B cell (primary cell): ENCODE measurements at regions not wholly inside any gene's neighbourhood (a gene's known extent, or its start where the extent isn't known, plus 50 kb on each side); places are given as distances from the start of the nearest gene placed in this dataset.
A peak's percentile ranks its signal among the peaks of the same experiment; 100 is the strongest.

ENCODE experiments used
- ATAC-seq: fragments of 200-7000 bp; cut with Tn5 transposase; one replicate; pipeline ENCODE4 v1.10.0; 2021; ENCODE audit warnings: low read depth, mild to moderate bottlenecking, moderate number of reproducible peaks, moderate library complexity
- CTCF ChIA-PET: fragments of 350-600 bp; sonication (Branson Sonifier 250); formaldehyde crosslinking; loops from one replicate; lab custom pipeline; 2021; ENCODE audit warnings: antibody characterized with exemption, inconsistent platforms; lab: Charles Lee
- POLR2A ChIA-PET: fragments of 350-600 bp; sonication (Branson Sonifier 250); formaldehyde crosslinking; loops from one replicate; lab custom pipeline; 2021; ENCODE audit warnings: antibody characterized with exemption; lab: Charles Lee
- DNase-seq: peaks from one replicate; pipeline ENCODE4 v3.0.0; 2013
- H2AFZ ChIP-seq: 2 replicates; pipeline ENCODE4 v1.6.1; 2012; ENCODE audit warnings: mild to moderate bottlenecking, low read depth, low read length; ENCODE audit not compliant: insufficient read depth, poor library complexity, severe bottlenecking
- H3K27ac ChIP-seq, 2 donors: 1 replicate in 1 of 2; 2 replicates in 1 of 2; pipeline ENCODE4 v1.5.1; 2012 to 2013; ENCODE audit warnings: low read length in 2 of 2, mild to moderate bottlenecking in 2 of 2, moderate library complexity in 1 of 2
- H3K27me3 ChIP-seq, 4 experiments: fragments of 200-600 bp in 1 of 4; sonication (generic) in 1 of 4; replicated peaks in 1 of 4; 1 replicate in 2 of 4; 2 replicates in 2 of 4; pipeline versions ENCODE4 v1.6.1 to v1.7.0; 2013 to 2016; ENCODE audit warnings: low read length in 3 of 4, mild to moderate bottlenecking in 2 of 4, mixed read lengths in 1 of 4, moderate library complexity in 1 of 4; ENCODE audit not compliant: insufficient read depth in 4 of 4, control insufficient read depth in 3 of 4; ENCODE audit errors: control extremely low read depth in 1 of 4
- H3K36me3 ChIP-seq, 2 experiments: replicated peaks in 1 of 2; 1 replicate in 1 of 2; 2 replicates in 1 of 2; pipeline versions ENCODE4 v1.6.1 to v1.7.1; 2013; ENCODE audit warnings: low read length in 1 of 2; ENCODE audit not compliant: insufficient read depth in 2 of 2, control insufficient read depth in 1 of 2; ENCODE audit errors: control extremely low read depth in 1 of 2, extremely low read depth in 1 of 2
- H3K4me1 ChIP-seq, 2 donors: fragments of 200-600 bp in 1 of 2; sonication (generic) in 1 of 2; 1 replicate in 1 of 2; 2 replicates in 1 of 2; pipeline versions ENCODE4 v1.5.1 to v1.6.1; 2013 to 2017; ENCODE audit warnings: low read length in 2 of 2; ENCODE audit not compliant: control insufficient read depth in 2 of 2, insufficient read depth in 2 of 2
- H3K4me2 ChIP-seq: replicated peaks from 2 replicates; pipeline ENCODE3; 2012; ENCODE audit warnings: mild to moderate bottlenecking, low read depth, low read length; ENCODE audit not compliant: poor library complexity, severe bottlenecking
- H3K4me3 ChIP-seq, 5 experiments: fragments of 200-600 bp in 1 of 5; sonication (generic) in 1 of 5; 1 replicate in 3 of 5; 2 replicates in 2 of 5; pipeline versions ENCODE4 v1.5.1 to v1.7.0; 2011 to 2016; ENCODE audit warnings: low read length in 4 of 5, mild to moderate bottlenecking in 4 of 5, low read depth in 2 of 5, control low read depth in 1 of 5, moderate library complexity in 1 of 5; ENCODE audit not compliant: insufficient read depth in 1 of 5; ENCODE audit errors: control extremely low read depth in 1 of 5, extremely low read depth in 1 of 5
- H3K79me2 ChIP-seq: fragments of 200-600 bp; sonication (generic); one replicate; pipeline ENCODE4 v1.6.0; 2016; ENCODE audit warnings: low read length; ENCODE audit not compliant: control insufficient read depth, insufficient read depth
- H3K9ac ChIP-seq: fragments of 200-600 bp; sonication (generic); 2 replicates; pipeline ENCODE4 v1.6.1; 2017; ENCODE audit warnings: mild to moderate bottlenecking, low read length, moderate library complexity
- H3K9me3 ChIP-seq, 3 donors: one replicate each; pipeline versions ENCODE4 v1.6.1 to v1.7.1; 2013; ENCODE audit warnings: low read length in 2 of 3; ENCODE audit not compliant: control insufficient read depth in 2 of 3, insufficient read depth in 1 of 3; ENCODE audit errors: control extremely low read depth in 1 of 3
- H4K20me1 ChIP-seq: 2 replicates; pipeline ENCODE4 v1.6.0; 2012; ENCODE audit warnings: mild to moderate bottlenecking, low read length; ENCODE audit not compliant: insufficient read depth, control insufficient read depth, poor library complexity, severe bottlenecking
- H3K27ac Mint-ChIP-seq: one replicate; pipeline ENCODE4 v1.8.0; 2021; ENCODE audit warnings: mixed read lengths
- H3K27me3 Mint-ChIP-seq: one replicate; pipeline ENCODE4 v1.8.0; 2021; ENCODE audit warnings: mixed read lengths
- H3K4me1 Mint-ChIP-seq: one replicate; pipeline ENCODE4 v1.8.0; 2021; ENCODE audit warnings: mixed read lengths
- H3K4me3 Mint-ChIP-seq: one replicate; pipeline ENCODE4 v1.8.0; 2021; ENCODE audit warnings: mixed read lengths
- H3K9me3 Mint-ChIP-seq: one replicate; pipeline ENCODE4 v1.8.0; 2022; ENCODE audit warnings: mixed read lengths; ENCODE audit not compliant: insufficient read depth
- CTCF ChIP-seq: fragments of 200-600 bp; IDR thresholded peaks from one replicate; pipeline ENCODE4 v1.8.0; 2022; ENCODE audit warnings: antibody characterized with exemption, mild to moderate bottlenecking
- EZH2 ChIP-seq: IDR thresholded peaks from 2 replicates; pipeline ENCODE4 v1.6.1; 2012; ENCODE audit warnings: borderline replicate concordance, low read depth, mild to moderate bottlenecking, moderate library complexity, low read length; ENCODE audit not compliant: insufficient read depth, poor library complexity, severe bottlenecking
- WGBS: methylation state at CpG from one replicate; pipeline ENCODE4 v1.1.5; 2013; ENCODE audit warnings: missing lambda C conversion rate; ENCODE audit not compliant: insufficient coverage; 5-methylcytosine and 5-hydroxymethylcytosine counted together
- intact Hi-C: fragments of 100-400 bp; cut with micrococcal nuclease; formaldehyde crosslinking; loops from one replicate; pipeline ENCODE4 v1.10.0; 2022

- peak overlapping the region; percentile 68 for H3K4me2 ChIP-seq
- no peaks in the 10 kb centered on the region for H3K36me3 ChIP-seq
- WGBS, result 50% methylated on average over 2 of the region's 12 CpGs
- CTCF ChIA-PET, result no interaction called here
- peak overlapping the region; percentile 61 for H3K9ac ChIP-seq
- Mint-ChIP-seq H3K27me3 (no peaks in the 10 kb centered on the region), H3K9me3 (no peaks in the 10 kb centered on the region), H3K4me3 (peak overlapping the region; percentile 69), H3K4me1 (peaks cover 23% of the 10 kb centered on the region), H3K27ac (no peak overlapping the region)
- peak overlapping the region; percentile 32 for H2AFZ ChIP-seq
- H3K79me2 ChIP-seq, result no peaks in the 10 kb centered on the region
- H3K4me3 ChIP-seq, result peak overlapping the region in 3 of 5 experiments; percentile 1 to 59 (median 11)
- no peaks in the 10 kb centered on the region for H4K20me1 ChIP-seq
- H3K27ac ChIP-seq, result no peak overlapping the region
- no peaks in the 10 kb centered on the region for H3K27me3 ChIP-seq
- TF ChIP-seq CTCF, result no peak
- no peak for TF ChIP-seq EZH2
- intact Hi-C loops, result loop anchor here (2.0 to 10.0 kb wide), 2 partner anchors 45 to 597 kb away; no protein-coding TSS in a partner anchor
- DNase-seq (no peak), ATAC-seq (no peak)
- H3K9me3 ChIP-seq, result no peaks in the 10 kb centered on the region
- POLR2A ChIA-PET, result interaction anchor here (0.6 kb wide), 1 partner anchor 87 kb away, joined by 5 read pairs; no protein-coding TSS in a partner anchor
- H3K4me1 ChIP-seq, result peaks cover 10 to 11% of the 10 kb centered on the region in 2 donors
These were observed 607.1 kb upstream of the DIPK2B start for GRCh38 chrX:45807572-45808425.
